Sciatic nerve (tissue), 2 donors: ENCODE measurements at regions not wholly inside any gene's neighbourhood (a gene's known extent, or its start where the extent isn't known, plus 50 kb on each side); places are given as distances from the start of the nearest gene placed in this dataset.
"Not testable (repeated sequence)": the region's sequence is repeated elsewhere in the genome, so short reads cannot be mapped to it uniquely, and the experiment has no call there.

ENCODE experiments used
- ATAC-seq: fragments of 200-7000 bp; cut with Tn5 transposase; one replicate; pipeline ENCODE4 v1.9.1; 2020; ENCODE audit warnings: mild to moderate bottlenecking, moderate library complexity
- DNase-seq: peaks from one replicate; pipeline ENCODE4 v3.0.0-alpha.2; 2020; ENCODE audit warnings: low spot score
- intact Hi-C: fragments of 100-400 bp; cut with DNase I; formaldehyde crosslinking; loops from one replicate; pipeline ENCODE4 v1.14.2; 2022
- donor health status: DM: no; HTN: no; CAD: no.
- donor health status: DM: no; HTN: no; CAD: no.

DNA sequence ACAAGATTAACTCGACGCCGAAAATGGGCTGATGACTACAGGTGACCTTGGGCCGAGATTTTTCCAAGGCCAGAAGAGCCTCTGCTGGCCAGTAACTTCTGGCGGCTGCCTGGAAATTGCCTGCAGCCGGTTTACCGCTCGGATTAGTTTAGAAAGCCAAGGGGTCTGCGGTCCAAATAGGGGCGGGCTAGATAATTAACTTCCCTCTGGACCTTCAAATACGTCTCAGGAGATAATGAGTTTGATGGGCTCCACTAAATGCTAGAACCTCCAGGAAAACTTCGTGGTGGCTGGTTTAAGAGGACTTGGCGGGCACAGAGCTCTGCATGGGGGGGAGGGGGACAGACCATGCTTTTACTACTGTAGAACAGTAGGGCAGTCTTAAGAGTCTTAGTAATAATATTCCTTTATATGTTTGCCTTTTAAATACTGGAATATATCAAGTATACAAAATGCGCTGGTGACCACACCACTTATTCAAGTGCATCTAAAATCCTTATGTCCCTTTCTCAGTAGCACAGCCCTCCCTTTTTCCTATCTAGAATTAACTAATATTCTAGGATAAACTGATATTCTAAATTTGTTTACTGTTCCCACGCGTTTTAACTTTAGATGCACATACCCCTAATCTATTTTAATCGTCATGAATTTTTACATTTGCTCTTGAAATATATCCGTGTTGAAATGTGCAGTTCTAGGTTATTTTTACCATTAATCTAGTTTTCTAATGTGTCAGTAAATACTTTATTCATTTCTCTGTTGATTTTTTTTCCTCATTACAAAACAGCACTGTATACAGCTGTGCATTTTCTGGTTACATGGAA lies 107.5 kb upstream of the PRSS16 start:
- ATAC-seq (peak; percentile 49), DNase-seq (no peak)
- intact Hi-C loops = no loop called here

- no peak for ATAC-seq
- intact Hi-C loops = no loop called here
- no peak for DNase-seq
Measured at GRCh38 chr6:27140999-27141528, 106.4 kb upstream of the PRSS16 start.

- DNase-seq (no peak), ATAC-seq (no peak)
- intact Hi-C loops = no loop called here
Measured at GRCh38 chr6:27141529-27142015, 105.9 kb upstream of the PRSS16 start.

GRCh38 chr6:27143020-27143388 lies 104.5 kb upstream of the PRSS16 start:
- ATAC-seq, DNase-seq, intact Hi-C loops: not testable (repeated sequence)

DNA sequence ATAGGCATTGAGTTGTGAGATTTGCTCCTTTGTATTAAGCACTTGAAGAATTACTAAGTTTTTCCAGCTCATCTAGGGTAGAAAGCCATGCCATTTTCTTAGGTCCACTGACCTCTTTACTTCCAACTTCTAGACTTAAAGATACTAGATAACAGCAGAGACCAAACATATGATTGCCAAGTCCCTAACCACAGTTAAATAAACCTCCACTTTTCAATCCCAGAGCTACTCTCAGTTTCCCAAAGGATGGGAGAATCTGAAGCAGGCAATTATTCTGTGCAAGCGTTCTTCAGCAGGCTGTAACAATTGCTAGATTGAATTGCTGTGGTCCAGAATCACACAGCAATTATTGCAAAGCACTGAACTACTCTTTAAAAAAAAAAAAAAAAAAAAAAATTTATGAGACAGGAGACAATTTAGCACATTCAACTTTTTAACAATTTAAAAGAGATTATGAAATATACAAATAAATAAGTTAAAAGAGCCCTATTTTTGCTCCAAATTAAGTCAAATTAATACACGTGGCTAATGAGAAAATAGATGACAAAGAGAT lies 104.0 kb upstream of the PRSS16 start:
- no peak for ATAC-seq
- no peak for DNase-seq
- intact Hi-C loops = no loop called here

- intact Hi-C loops = no loop called here
- no peak for DNase-seq
- no peak for ATAC-seq
Measured at GRCh38 chr6:27144740-27145079, 102.8 kb upstream of the PRSS16 start.

DNA sequence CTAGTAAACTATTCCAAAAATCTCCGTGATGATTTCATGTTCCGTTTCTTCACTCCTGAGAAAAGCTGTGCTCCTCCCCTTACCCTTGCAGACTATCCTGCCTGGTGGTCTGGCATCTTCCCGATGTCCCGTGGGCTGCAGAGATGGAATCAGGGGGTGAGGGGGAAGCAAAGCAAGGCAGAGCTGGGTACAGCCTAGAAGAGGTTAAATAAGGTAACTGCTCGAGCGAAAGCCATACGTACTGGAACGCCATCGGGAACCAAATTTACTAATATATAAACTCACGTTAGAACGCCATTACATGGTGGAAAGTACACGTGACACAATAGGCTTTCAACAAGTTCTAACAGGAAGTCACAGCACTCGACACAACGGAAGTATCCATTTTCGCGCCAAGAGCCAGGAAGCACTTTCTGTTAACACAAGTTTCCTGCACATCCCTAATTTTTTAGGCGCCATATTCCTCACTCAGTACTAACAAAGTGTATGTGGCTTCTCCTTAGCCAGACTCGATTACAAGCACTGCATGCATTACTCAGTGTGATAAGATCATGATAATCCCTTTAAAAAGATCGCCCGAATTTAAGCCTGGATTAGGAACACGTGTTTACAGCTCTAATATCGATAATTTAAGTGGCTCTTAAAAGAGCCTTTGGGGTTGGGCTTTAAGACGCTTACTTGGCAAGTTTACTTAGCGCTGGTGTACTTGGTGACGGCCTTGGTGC lies 101.6 kb upstream of the PRSS16 start:
- peak; percentile 83 for DNase-seq
- ATAC-seq = peak; percentile 79
- intact Hi-C loops = no loop called here

- DNase-seq, intact Hi-C loops: not testable (repeated sequence)
- peak; percentile 5 for ATAC-seq
Measured at GRCh38 chr6:27146456-27146705, 101.1 kb upstream of the PRSS16 start.

DNA sequence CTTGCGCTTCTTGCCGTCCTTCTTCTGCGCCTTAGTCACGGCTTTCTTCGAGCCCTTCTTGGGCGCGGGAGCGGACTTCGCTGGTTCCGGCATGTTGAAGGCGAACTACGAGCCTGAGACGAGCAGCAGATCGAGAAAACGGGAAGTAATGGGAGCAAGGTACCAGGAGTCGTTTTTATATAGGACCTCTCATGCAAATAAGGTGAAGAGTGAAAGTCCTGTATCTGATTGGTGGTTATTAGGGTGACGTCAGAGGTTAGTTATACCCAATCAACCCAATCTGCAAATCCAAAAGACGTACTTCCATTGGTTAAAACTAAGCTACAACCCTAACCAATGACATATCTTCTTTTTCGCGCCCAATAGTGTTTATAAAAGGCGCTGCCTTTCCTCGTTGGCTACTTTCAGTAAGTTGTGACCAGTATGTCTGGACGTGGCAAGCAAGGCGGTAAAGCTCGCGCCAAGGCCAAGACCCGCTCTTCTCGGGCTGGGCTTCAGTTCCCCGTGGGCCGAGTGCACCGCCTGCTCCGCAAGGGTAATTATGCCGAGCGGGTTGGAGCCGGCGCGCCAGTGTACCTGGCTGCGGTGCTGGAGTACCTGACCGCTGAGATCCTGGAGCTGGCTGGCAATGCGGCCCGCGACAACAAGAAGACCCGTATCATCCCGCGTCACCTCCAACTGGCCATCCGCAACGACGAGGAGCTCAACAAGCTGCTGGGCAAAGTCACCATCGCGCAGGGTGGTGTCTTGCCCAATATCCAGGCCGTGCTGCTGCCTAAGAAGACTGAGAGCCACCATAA lies 100.6 kb upstream of the PRSS16 start:
- intact Hi-C loops = no loop called here
- peak; percentile 98 for ATAC-seq
- DNase-seq = peak; percentile 88

DNA sequence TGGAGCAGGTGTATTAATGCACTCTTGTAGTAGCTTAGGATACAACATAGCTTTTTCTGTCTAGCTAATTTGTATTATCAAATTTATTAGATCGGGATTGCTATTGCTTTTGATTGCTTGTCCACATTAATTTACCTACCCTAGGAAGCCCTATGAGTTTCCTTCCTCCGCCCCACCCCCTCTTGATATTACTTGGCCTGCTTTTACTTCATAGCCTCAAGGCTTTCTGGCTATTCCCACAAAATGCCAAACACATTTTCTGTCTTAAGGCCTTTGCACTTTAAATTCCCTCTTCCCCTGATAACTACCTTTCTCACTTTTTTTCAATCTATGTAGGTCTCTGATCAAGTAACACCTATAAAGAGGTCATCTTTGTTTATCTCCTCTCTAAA lies 99.1 kb upstream of the PRSS16 start:
- intact Hi-C loops = no loop called here
- ATAC-seq (no peak), DNase-seq (no peak)

- no peak for DNase-seq
- no peak for ATAC-seq
- intact Hi-C loops = no loop called here
Measured at GRCh38 chr6:27149150-27149549, 98.4 kb upstream of the PRSS16 start.

DNA sequence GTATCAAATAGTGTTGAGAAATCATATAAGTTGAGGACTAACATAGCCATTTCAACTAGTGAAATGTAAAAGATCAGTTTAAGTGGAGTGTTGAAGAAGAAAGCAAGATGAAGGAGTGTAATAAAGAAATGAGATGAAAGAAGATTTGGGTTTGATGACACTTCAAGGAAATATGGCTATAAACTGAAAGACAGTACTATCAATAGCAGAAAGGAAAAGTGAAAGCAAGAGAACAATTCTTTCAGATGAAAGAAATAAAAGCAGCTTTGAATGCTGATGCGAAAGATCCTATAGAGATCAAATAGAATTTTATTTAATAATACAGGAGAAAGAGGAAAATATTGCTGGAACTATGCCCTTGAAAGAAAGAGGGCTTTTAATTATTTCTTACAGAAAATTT lies 92.8 kb upstream of the PRSS16 start:
- intact Hi-C loops = no loop called here
- no peak for ATAC-seq
- DNase-seq = no peak

- intact Hi-C loops = no loop called here
- ATAC-seq (no peak), DNase-seq (no peak)
Measured at GRCh38 chr6:27156874-27157458, 90.5 kb upstream of the PRSS16 start.

- peak; percentile 87 for ATAC-seq
- intact Hi-C loops = no loop called here
- peak; percentile 79 for DNase-seq
Measured at GRCh38 chr6:27157459-27158315, 89.8 kb upstream of the PRSS16 start.

DNA sequence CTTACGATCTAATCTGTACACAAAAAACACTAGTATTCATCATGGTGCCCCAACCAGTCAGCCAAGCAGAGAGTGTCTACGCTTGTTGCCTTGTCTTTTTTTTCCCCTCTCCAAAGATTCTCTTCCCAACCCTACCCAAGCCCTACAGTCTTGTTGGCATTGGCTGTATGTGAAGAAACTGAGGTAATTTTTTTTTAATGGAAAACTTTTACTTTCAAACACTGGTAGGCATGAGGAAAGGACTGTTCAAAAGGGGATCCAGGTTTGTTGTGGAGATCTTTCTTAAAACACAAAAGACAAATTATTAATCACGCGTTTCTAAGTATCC lies 89.2 kb upstream of the PRSS16 start:
- ATAC-seq (no peak), DNase-seq (no peak)
- intact Hi-C loops = no loop called here

DNA sequence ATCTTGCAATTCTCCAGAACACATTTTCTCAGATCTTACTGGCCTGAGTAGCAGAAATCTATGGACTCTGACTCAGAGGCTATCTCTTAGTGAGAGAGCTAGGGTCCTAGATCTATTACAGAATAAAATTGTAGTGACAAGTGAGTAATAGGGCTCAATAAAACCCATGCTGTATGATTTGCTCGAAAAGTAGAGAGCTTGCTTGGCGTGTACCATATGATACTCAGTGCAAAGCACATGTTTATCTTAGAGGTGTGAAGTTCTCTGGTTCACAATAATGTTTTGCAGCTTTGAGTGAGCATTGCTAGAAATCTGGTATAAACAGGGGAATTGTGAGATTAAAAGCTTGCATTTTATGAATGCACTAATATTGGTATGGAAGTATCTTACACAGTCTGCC lies 87.8 kb upstream of the PRSS16 start:
- intact Hi-C loops = no loop called here
- DNase-seq (no peak), ATAC-seq (no peak)

DNA sequence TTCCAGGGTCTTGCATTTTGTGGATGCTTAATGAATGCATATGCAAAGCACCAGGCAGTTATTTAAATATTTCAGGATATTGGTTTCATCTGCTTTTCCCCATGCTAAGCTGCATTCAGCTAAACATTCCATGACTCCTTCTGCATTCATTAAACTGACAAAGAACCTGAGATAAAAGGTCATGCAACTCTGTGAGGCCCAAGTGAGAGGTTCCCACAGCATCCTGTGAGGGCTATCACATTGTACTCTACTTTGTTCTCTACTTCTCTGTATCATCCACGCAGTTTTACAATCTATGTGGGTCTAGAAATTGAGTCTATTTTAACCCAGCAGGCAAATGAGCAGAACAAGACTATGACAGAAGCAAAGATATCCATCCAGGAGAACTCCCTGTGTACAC lies 86.4 kb upstream of the PRSS16 start:
- intact Hi-C loops = no loop called here
- ATAC-seq (no peak), DNase-seq (no peak)

GRCh38 chr6:27161603-27161945 lies 85.9 kb upstream of the PRSS16 start:
- no peak for ATAC-seq
- DNase-seq = no peak
- intact Hi-C loops = no loop called here
